Activated CD8-positive, alpha-beta T cell treated with anti-CD3 and anti-CD28 coated beads for 36 hours (primary cell): ENCODE measurements at regions not wholly inside any gene's neighbourhood (a gene's known extent, or its start where the extent isn't known, plus 50 kb on each side); places are given as distances from the start of the nearest gene placed in this dataset.

Experiments used
- ATAC-seq: fragments of 200-7000 bp; cut with Tn5 transposase; one replicate; pipeline ENCODE4 v1.10.0; 2021; ENCODE audit warnings: mild to moderate bottlenecking, moderate library complexity
- CTCF ChIA-PET: fragments of 350-600 bp; sonication (Branson Sonifier 250); formaldehyde crosslinking; loops from one replicate; lab custom pipeline; 2021; ENCODE audit warnings: antibody characterized with exemption; lab: Charles Lee
- POLR2A ChIA-PET: fragments of 350-600 bp; sonication (Branson Sonifier 250); formaldehyde crosslinking; loops from one replicate; lab custom pipeline; 2021; ENCODE audit warnings: antibody characterized with exemption; lab: Charles Lee
- DNase-seq: peaks from one replicate; pipeline ENCODE4 v3.0.0-alpha.2; 2020
- H3K27ac Mint-ChIP-seq: one replicate; pipeline ENCODE4 v1.8.0; 2021; ENCODE audit warnings: mild to moderate bottlenecking, mixed read lengths
- H3K27me3 Mint-ChIP-seq: one replicate; pipeline ENCODE4 v1.8.0; 2021; ENCODE audit warnings: mixed read lengths
- H3K36me3 Mint-ChIP-seq: one replicate; pipeline ENCODE4 v1.8.0; 2021; ENCODE audit warnings: low read depth, mixed read lengths
- H3K4me1 Mint-ChIP-seq: one replicate; pipeline ENCODE4 v1.8.0; 2021; ENCODE audit warnings: low read depth, mixed read lengths
- H3K4me3 Mint-ChIP-seq: one replicate; pipeline ENCODE4 v1.8.0; 2021; ENCODE audit warnings: mild to moderate bottlenecking, moderate library complexity, mixed read lengths
- H3K9me3 Mint-ChIP-seq: one replicate; pipeline ENCODE4 v1.8.0; 2021; ENCODE audit warnings: mixed read lengths
- CTCF ChIP-seq: fragments of 200-600 bp; IDR thresholded peaks from one replicate; pipeline ENCODE4 v1.8.0; 2022; ENCODE audit warnings: antibody characterized with exemption, mild to moderate bottlenecking
- intact Hi-C: fragments of 100-400 bp; cut with micrococcal nuclease; formaldehyde crosslinking; loops from one replicate; pipeline ENCODE4 v1.10.0; 2022

- H3K27ac Mint-ChIP-seq, result no peak overlapping the region
- ATAC-seq (no peak), DNase-seq (no peak)
- H3K27me3 Mint-ChIP-seq, result no peaks in the 10 kb centered on the region
- no peaks in the 10 kb centered on the region for H3K36me3 Mint-ChIP-seq
- H3K9me3 Mint-ChIP-seq, result peaks cover 2% of the 10 kb centered on the region
- ChIA-PET POLR2A (no interaction called here), CTCF (no interaction called here)
- no peaks in the 10 kb centered on the region for H3K4me1 Mint-ChIP-seq
- no peak for TF ChIP-seq CTCF
- intact Hi-C loops, result no loop called here
- H3K4me3 Mint-ChIP-seq, result no peak overlapping the region
These were observed 336.3 kb downstream of the ACTL7B start for GRCh38 chr9:108519437-108519836.

- intact Hi-C loops, result no loop called here
- ChIA-PET POLR2A (interaction anchor here (0.6 kb wide), 1 partner anchor 149 kb away, joined by 3 read pairs; no protein-coding TSS in a partner anchor), CTCF (no interaction called here)
- H3K36me3 Mint-ChIP-seq, result no peaks in the 10 kb centered on the region
- no peak overlapping the region for H3K4me3 Mint-ChIP-seq
- no peak for TF ChIP-seq CTCF
- no peaks in the 10 kb centered on the region for H3K4me1 Mint-ChIP-seq
- H3K27me3 Mint-ChIP-seq, result no peaks in the 10 kb centered on the region
- DNase-seq (no peak), ATAC-seq (no peak)
- peaks cover 2% of the 10 kb centered on the region for H3K9me3 Mint-ChIP-seq
- H3K27ac Mint-ChIP-seq, result no peak overlapping the region
These were observed 338.0 kb downstream of the ACTL7B start for GRCh38 chr9:108517651-108518365.

GRCh38 chr9:108516391-108516790, 339.4 kb downstream of the ACTL7B start:
- intact Hi-C loops, result no loop called here
- H3K27ac Mint-ChIP-seq, result no peak overlapping the region
- no peaks in the 10 kb centered on the region for H3K4me1 Mint-ChIP-seq
- DNase-seq (no peak), ATAC-seq (no peak)
- no peaks in the 10 kb centered on the region for H3K36me3 Mint-ChIP-seq
- CTCF ChIA-PET, result no interaction called here
- no peaks in the 10 kb centered on the region for H3K27me3 Mint-ChIP-seq
- no peak for TF ChIP-seq CTCF
- POLR2A ChIA-PET, result no interaction called here
- peaks cover 5% of the 10 kb centered on the region for H3K9me3 Mint-ChIP-seq
- no peak overlapping the region for H3K4me3 Mint-ChIP-seq

- ChIA-PET CTCF (no interaction called here), POLR2A (no interaction called here)
- Mint-ChIP-seq H3K27me3 (no peaks in the 10 kb centered on the region), H3K4me3 (no peak overlapping the region), H3K27ac (no peak overlapping the region), H3K9me3 (peaks cover 5% of the 10 kb centered on the region), H3K36me3 (no peaks in the 10 kb centered on the region), H3K4me1 (no peaks in the 10 kb centered on the region)
- TF ChIP-seq CTCF, result no peak
- intact Hi-C loops, result no loop called here
- ATAC-seq, result no peak
- DNase-seq, result no peak
These were observed 339.9 kb downstream of the ACTL7B start for GRCh38 chr9:108515856-108516255.

- no peak overlapping the region for H3K4me3 Mint-ChIP-seq
- DNase-seq (no peak), ATAC-seq (no peak)
- no peak overlapping the region for H3K27ac Mint-ChIP-seq
- intact Hi-C loops, result no loop called here
- no peaks in the 10 kb centered on the region for H3K4me1 Mint-ChIP-seq
- H3K36me3 Mint-ChIP-seq, result no peaks in the 10 kb centered on the region
- H3K9me3 Mint-ChIP-seq, result peaks cover 9% of the 10 kb centered on the region
- CTCF ChIA-PET, result no interaction called here
- TF ChIP-seq CTCF, result no peak
- POLR2A ChIA-PET, result no interaction called here
- H3K27me3 Mint-ChIP-seq, result no peaks in the 10 kb centered on the region
These were observed 343.2 kb downstream of the ACTL7B start for GRCh38 chr9:108512426-108513173.
